Mesenchymal stem cell (in vitro differentiated cells and primary cell): ENCODE measurements at regions not wholly inside any gene's neighbourhood (a gene's known extent, or its start where the extent isn't known, plus 50 kb on each side); places are given as distances from the start of the nearest gene placed in this dataset.

ENCODE experiments used
- DNase-seq: peaks from one replicate; pipeline ENCODE4 v3.0.0-alpha.2; 2013
- H2AFZ ChIP-seq: one replicate; pipeline ENCODE4 v1.6.1; 2013; ENCODE audit warnings: low read depth, mild to moderate bottlenecking, control low read depth, inconsistent platforms, low read length, moderate library complexity
- H2AK5ac ChIP-seq: 2 replicates; pipeline ENCODE4 v1.6.1; 2013; ENCODE audit warnings: low read length, moderate library complexity, mild to moderate bottlenecking, inconsistent platforms; ENCODE audit not compliant: severe bottlenecking
- H2BK120ac ChIP-seq: one replicate; pipeline ENCODE4 v1.6.1; 2013; ENCODE audit warnings: low read depth, mild to moderate bottlenecking, inconsistent platforms, low read length, moderate library complexity
- H2BK12ac ChIP-seq, 2 experiments: one replicate each; pipeline ENCODE4 v1.6.1; 2013; ENCODE audit warnings: inconsistent platforms in 2 of 2, low read length in 2 of 2, mild to moderate bottlenecking in 2 of 2, moderate library complexity in 2 of 2, control low read depth in 1 of 2
- H2BK15ac ChIP-seq: one replicate; pipeline ENCODE4 v1.6.1; 2013; ENCODE audit warnings: mild to moderate bottlenecking, low read depth, inconsistent platforms; ENCODE audit not compliant: poor library complexity, severe bottlenecking
- H2BK5ac ChIP-seq: 2 replicates; pipeline ENCODE4 v1.6.1; 2013; ENCODE audit warnings: low read depth, mild to moderate bottlenecking, low read length, control low read depth, inconsistent platforms; ENCODE audit not compliant: poor library complexity, severe bottlenecking
- H3K14ac ChIP-seq, 2 experiments: one replicate each; pipeline ENCODE4 v1.6.1; 2013; ENCODE audit warnings: inconsistent platforms in 2 of 2, low read length in 2 of 2, control low read depth in 1 of 2, mild to moderate bottlenecking in 1 of 2, moderate library complexity in 1 of 2
- H3K18ac ChIP-seq, 2 experiments: one replicate each; pipeline ENCODE4 v1.6.1; 2013; ENCODE audit warnings: inconsistent platforms in 2 of 2, low read length in 2 of 2, control low read depth in 1 of 2, low read depth in 1 of 2, mild to moderate bottlenecking in 1 of 2
- H3K23ac ChIP-seq, 2 experiments: one replicate each; pipeline ENCODE4 v1.6.1; 2013; ENCODE audit warnings: inconsistent platforms in 2 of 2, low read length in 2 of 2, mild to moderate bottlenecking in 2 of 2, moderate library complexity in 2 of 2, control low read depth in 1 of 2
- H3K27ac ChIP-seq: 2 replicates; pipeline ENCODE4 v1.5.1; 2013; ENCODE audit warnings: mild to moderate bottlenecking, moderate library complexity, low read length, control low read depth, inconsistent platforms; ENCODE audit not compliant: poor library complexity, severe bottlenecking
- H3K27me3 ChIP-seq, 2 experiments: 2 replicates each; pipeline versions ENCODE4 v1.6.1 to v1.7.0; 2013; ENCODE audit warnings: low read length in 2 of 2, mild to moderate bottlenecking in 2 of 2, moderate library complexity in 2 of 2, control low read depth in 1 of 2, inconsistent platforms in 1 of 2; ENCODE audit not compliant: control insufficient read depth in 1 of 2, insufficient read depth in 1 of 2
- H3K36me3 ChIP-seq, 2 experiments: 2 replicates each; pipeline versions ENCODE4 v1.6.1 to v1.7.0; 2013; ENCODE audit warnings: low read length in 2 of 2, control low read depth in 1 of 2, inconsistent platforms in 1 of 2, low read depth in 1 of 2, mild to moderate bottlenecking in 1 of 2; ENCODE audit not compliant: insufficient read depth in 2 of 2, control insufficient read depth in 1 of 2
- H3K4ac ChIP-seq, 2 experiments: one replicate each; pipeline ENCODE4 v1.6.1; 2013; ENCODE audit warnings: inconsistent platforms in 2 of 2, low read length in 2 of 2, mild to moderate bottlenecking in 2 of 2, moderate library complexity in 2 of 2, control low read depth in 1 of 2, low read depth in 1 of 2
- H3K4me1 ChIP-seq: 2 replicates; pipeline ENCODE4 v1.6.1; 2013; ENCODE audit warnings: low read depth, low read length, control low read depth; ENCODE audit not compliant: control insufficient read depth, insufficient read depth
- H3K4me2 ChIP-seq: 2 replicates; pipeline ENCODE4 v1.6.1; 2013; ENCODE audit warnings: low read length, mild to moderate bottlenecking, inconsistent platforms; ENCODE audit not compliant: poor library complexity, severe bottlenecking
- H3K4me3 ChIP-seq, 2 experiments: 2 replicates each; pipeline versions ENCODE4 v1.5.1 to v1.7.0; 2013; ENCODE audit warnings: low read length in 2 of 2, mild to moderate bottlenecking in 2 of 2, control low read depth in 1 of 2, low read depth in 1 of 2; ENCODE audit not compliant: insufficient read depth in 1 of 2
- H3K79me1 ChIP-seq: replicated peaks from 2 replicates; pipeline ENCODE4 v1.6.1; 2013; ENCODE audit warnings: mild to moderate bottlenecking, control low read depth, low read length, inconsistent platforms; ENCODE audit not compliant: poor library complexity, severe bottlenecking
- H3K9ac ChIP-seq: 2 replicates; pipeline ENCODE4 v1.7.0; 2013; ENCODE audit warnings: mild to moderate bottlenecking, low read length, moderate library complexity
- H3K9me3 ChIP-seq: 2 replicates; pipeline ENCODE4 v1.7.0; 2013; ENCODE audit warnings: mild to moderate bottlenecking, low read length; ENCODE audit not compliant: control insufficient read depth
- H4K8ac ChIP-seq: one replicate; pipeline ENCODE4 v1.6.1; 2013; ENCODE audit warnings: inconsistent platforms, mild to moderate bottlenecking, low read length, moderate library complexity
- H4K91ac ChIP-seq: one replicate; pipeline ENCODE4 v1.6.1; 2013; ENCODE audit warnings: mild to moderate bottlenecking, low read length, inconsistent platforms
- WGBS: methylation state at CpG from one replicate; pipeline ENCODE4 v1.1.7; 2013; ENCODE audit warnings: mixed read lengths; 5-methylcytosine and 5-hydroxymethylcytosine counted together

GRCh38 chrX:134737721-134738369 is 59.2 kb downstream of the PABIR2 start:
- peak overlapping the region in 1 of 2 experiments; percentile 10 for H2BK12ac ChIP-seq

DNA sequence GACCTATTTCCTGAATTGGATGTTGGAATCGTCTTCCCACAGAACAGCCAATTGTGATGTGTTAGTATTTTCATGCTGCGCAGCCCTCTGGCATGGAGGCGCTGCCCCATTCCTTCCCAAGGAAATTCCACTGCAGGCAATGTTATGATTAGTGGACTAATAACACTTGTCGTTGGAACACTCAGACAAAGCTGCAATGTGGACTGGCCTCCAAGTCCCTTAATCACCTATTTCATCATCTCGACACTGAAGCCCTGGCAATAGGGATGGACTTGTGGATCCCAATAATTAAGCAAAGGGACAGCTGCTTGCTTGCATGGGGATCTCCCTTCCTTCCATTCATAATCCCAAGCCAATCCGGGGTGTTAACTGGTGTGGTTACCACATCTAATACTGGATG is 59.9 kb downstream of the PABIR2 start:
- no peak overlapping the region for H3K27ac ChIP-seq
- WGBS: 60% methylated on average over 2 of the region's 6 CpGs
- H2BK15ac ChIP-seq: no peak overlapping the region
- no peak overlapping the region for H2AK5ac ChIP-seq
- H3K18ac ChIP-seq: no peak overlapping the region
- H4K91ac ChIP-seq: no peak overlapping the region
- H2BK5ac ChIP-seq: no peak overlapping the region
- H2AFZ ChIP-seq: no peak overlapping the region
- H3K14ac ChIP-seq: no peak overlapping the region
- H3K27me3 ChIP-seq: peaks cover 0 to 53% of the 10 kb centered on the region in 2 experiments
- no peak overlapping the region for H3K4me3 ChIP-seq
- H3K9ac ChIP-seq: no peak overlapping the region
- H2BK120ac ChIP-seq: no peak overlapping the region
- H3K4me2 ChIP-seq: no peak overlapping the region
- peaks cover 3% of the 10 kb centered on the region for H3K9me3 ChIP-seq
- no peaks in the 10 kb centered on the region for H3K36me3 ChIP-seq
- no peak overlapping the region for H3K23ac ChIP-seq
- H2BK12ac ChIP-seq: no peak overlapping the region
- peak; percentile 75 for DNase-seq
- H4K8ac ChIP-seq: no peak overlapping the region
- H3K4ac ChIP-seq: no peak overlapping the region
- H3K79me1 ChIP-seq: no peaks in the 10 kb centered on the region
- H3K4me1 ChIP-seq: peaks cover 4% of the 10 kb centered on the region

More at GRCh38 chrX:134737721-134738369, 59.2 kb downstream of the PABIR2 start:
- H3K27me3 ChIP-seq: peaks cover 0 to 45% of the 10 kb centered on the region in 2 experiments
- no peaks in the 10 kb centered on the region for H3K36me3 ChIP-seq
- no peak overlapping the region for H2BK5ac ChIP-seq
- H3K4me1 ChIP-seq: peaks cover 4% of the 10 kb centered on the region
- H3K4me3 ChIP-seq: no peak overlapping the region
- no peaks in the 10 kb centered on the region for H3K79me1 ChIP-seq
- H2BK120ac ChIP-seq: no peak overlapping the region
- no peak overlapping the region for H3K4me2 ChIP-seq
- WGBS: 56% methylated on average over 6 of the region's 12 CpGs
- peak; percentile 55 for DNase-seq
- H2BK15ac ChIP-seq: no peak overlapping the region
- no peak overlapping the region for H3K27ac ChIP-seq
- H4K91ac ChIP-seq: peak overlapping the region; percentile 53
- no peak overlapping the region for H2AK5ac ChIP-seq
- H4K8ac ChIP-seq: no peak overlapping the region
- H3K23ac ChIP-seq: no peak overlapping the region
- H3K9me3 ChIP-seq: peaks cover 3% of the 10 kb centered on the region
- no peak overlapping the region for H3K4ac ChIP-seq
- no peak overlapping the region for H3K9ac ChIP-seq
- H2AFZ ChIP-seq: no peak overlapping the region
- no peak overlapping the region for H3K14ac ChIP-seq
- peak overlapping the region; percentile 24 to 43 for H3K18ac ChIP-seq

GRCh38 chrX:134736356-134736755 is 60.6 kb downstream of the PABIR2 start:
- Histone ChIP-seq H3K4me1 (peaks cover 4% of the 10 kb centered on the region), H2BK120ac (no peak overlapping the region), H3K36me3 (no peaks in the 10 kb centered on the region), H4K91ac (no peak overlapping the region), H3K9me3 (peaks cover 3% of the 10 kb centered on the region), H2BK12ac (peak overlapping the region in 1 of 2 experiments; percentile 31), H3K4me2 (no peak overlapping the region), H3K4me3 (no peak overlapping the region), H2AK5ac (no peak overlapping the region), H3K18ac (peak overlapping the region in 1 of 2 experiments; percentile 56), H2BK15ac (no peak overlapping the region), H3K9ac (no peak overlapping the region), H3K4ac (no peak overlapping the region), H3K79me1 (no peaks in the 10 kb centered on the region), H3K23ac (no peak overlapping the region), H3K27me3 (peaks cover 0 to 49% of the 10 kb centered on the region in 2 experiments), H3K27ac (no peak overlapping the region), H2BK5ac (no peak overlapping the region), H3K14ac (no peak overlapping the region), H2AFZ (no peak overlapping the region), H4K8ac (peak overlapping the region; percentile 23)
- DNase-seq: no peak
- WGBS: 88% methylated on average over 4 of the region's 7 CpGs

- peak overlapping the region; percentile 34 for H2BK120ac ChIP-seq
- no peak overlapping the region for H4K8ac ChIP-seq
- H3K4ac ChIP-seq: no peak overlapping the region
- H3K27ac ChIP-seq: no peak overlapping the region
- H4K91ac ChIP-seq: no peak overlapping the region
- no peak overlapping the region for H2AFZ ChIP-seq
- H3K9me3 ChIP-seq: no peaks in the 10 kb centered on the region
- H3K14ac ChIP-seq: no peak overlapping the region
- peak overlapping the region in 1 of 2 experiments; percentile 63 for H2BK12ac ChIP-seq
- no peak overlapping the region for H3K18ac ChIP-seq
- no peak overlapping the region for H3K9ac ChIP-seq
- H3K79me1 ChIP-seq: no peaks in the 10 kb centered on the region
- H3K36me3 ChIP-seq: no peaks in the 10 kb centered on the region
- H2BK15ac ChIP-seq: no peak overlapping the region
- H2BK5ac ChIP-seq: no peak overlapping the region
- peaks cover 0 to 47% of the 10 kb centered on the region in 2 experiments for H3K27me3 ChIP-seq
- H3K23ac ChIP-seq: no peak overlapping the region
- H3K4me3 ChIP-seq: no peak overlapping the region
- H3K4me1 ChIP-seq: peaks cover 4% of the 10 kb centered on the region
- H3K4me2 ChIP-seq: no peak overlapping the region
- no peak overlapping the region for H2AK5ac ChIP-seq
- WGBS: 0% methylated on average over 1 of the region's 2 CpGs
- DNase-seq: no peak
Observed at GRCh38 chrX:134735015-134735414, 62.0 kb downstream of the PABIR2 start.
